Peyer's patch (tissue), 4 donors: ENCODE measurements at regions not wholly inside any gene's neighbourhood (a gene's known extent, or its start where the extent isn't known, plus 50 kb on each side); places are given as distances from the start of the nearest gene placed in this dataset.

Source experiments
- CTCF ChIP-seq, 6 experiments: fragments of 450-650 bp in 4 of 6; fragments of 200-600 bp in 2 of 6; sonication (generic) in 1 of 6; IDR thresholded peaks; one replicate each; pipeline ENCODE4 v1.5.1; 2017 to 2019; ENCODE audit warnings: antibody characterized with exemption in 6 of 6, mild to moderate bottlenecking in 3 of 6, moderate library complexity in 1 of 6
- POLR2A ChIP-seq, 2 donors: fragments of 450-650 bp; IDR thresholded peaks; one replicate each; pipeline ENCODE4 v1.5.1; 2017; ENCODE audit warnings: antibody characterized with exemption in 2 of 2, mild to moderate bottlenecking in 2 of 2, moderate library complexity in 2 of 2

GRCh38 chr13:32845952-32846950, 170.0 kb upstream of the KL start:
- TF ChIP-seq CTCF (IDR thresholded peaks at IDR 0.05) = no peak
- no peak for TF ChIP-seq POLR2A (IDR thresholded peaks at IDR 0.05)
